ENCODE measurements at regions not wholly inside any gene's neighbourhood (a gene's known extent, or its start where the extent isn't known, plus 50 kb on each side); places are given as distances from the start of the nearest gene placed in this dataset.

GRCh38 chr4:189302719-189303118, 638.0 kb upstream of the FRG1 start:
- TF ChIP-seq CTCF (tag by site-specific recombination; IDR thresholded peaks at IDR 0.05) (no peak), ZNF660 (tag by site-specific recombination; IDR thresholded peaks at IDR 0.05) (no peak), REST (tag by site-specific recombination; IDR thresholded peaks at IDR 0.05) (no peak)
